WTC11 (cell line): ENCODE measurements at regions not wholly inside any gene's neighbourhood (a gene's known extent, or its start where the extent isn't known, plus 50 kb on each side); places are given as distances from the start of the nearest gene placed in this dataset.

Experiments
- ATAC-seq: fragments of 200-7000 bp; cut with Tn5 transposase; 2 replicates; pipeline ENCODE4 v1.10.0; 2021; ENCODE audit warnings: mild to moderate bottlenecking, moderate library complexity
- CTCF ChIA-PET: fragments of 300-600 bp; sonication (Branson Sonifier 250); formaldehyde crosslinking; loops from one replicate; lab custom pipeline; 2021; ENCODE audit warnings: antibody characterized with exemption; lab: Charles Lee
- POLR2A ChIA-PET: fragments of 350-600 bp; sonication (Branson Sonifier 250); formaldehyde crosslinking; loops from one replicate; lab custom pipeline; 2021; ENCODE audit warnings: antibody characterized with exemption; lab: Charles Lee
- DNase-seq: peaks from one replicate; pipeline ENCODE4 v3.0.0; 2021; ENCODE audit warnings: low spot score
- H3K27ac Mint-ChIP-seq: 2 replicates; pipeline ENCODE4 v1.8.0; 2021; ENCODE audit warnings: mixed read lengths
- H3K27me3 Mint-ChIP-seq: 2 replicates; pipeline ENCODE4 v1.8.0; 2021; ENCODE audit warnings: low read depth, mild to moderate bottlenecking, moderate library complexity, mixed read lengths
- H3K36me3 Mint-ChIP-seq: 2 replicates; pipeline ENCODE4 v1.8.0; 2021; ENCODE audit warnings: mixed read lengths
- H3K4me1 Mint-ChIP-seq: 2 replicates; pipeline ENCODE4 v1.8.0; 2022; ENCODE audit warnings: mixed read lengths
- H3K4me3 Mint-ChIP-seq: 2 replicates; pipeline ENCODE4 v1.8.0; 2021; ENCODE audit warnings: mild to moderate bottlenecking, moderate library complexity, mixed read lengths
- H3K9me3 Mint-ChIP-seq: 2 replicates; pipeline ENCODE4 v1.8.0; 2021; ENCODE audit warnings: mixed read lengths
- ATF1 ChIP-seq: sonication (generic); formaldehyde crosslinking; IDR thresholded peaks from 2 replicates; pipeline ENCODE4 v1.8.1; 2023; ENCODE audit warnings: mild to moderate bottlenecking, moderate library complexity, missing genetic modification reagents
- ETV6 ChIP-seq: sonication (generic); formaldehyde crosslinking; IDR thresholded peaks from 2 replicates; pipeline ENCODE4 v1.8.1; 2022; ENCODE audit warnings: mild to moderate bottlenecking, missing genetic modification reagents
- GRHL2 ChIP-seq: fragments of 250-450 bp; sonication (Bioruptor Pico); IDR thresholded peaks from 2 replicates; pipeline ENCODE4 v1.8.0; 2022; ENCODE audit warnings: mild to moderate bottlenecking, moderate library complexity; ENCODE audit not compliant: insufficient replicate concordance, severe bottlenecking
- HMGA2 ChIP-seq: fragments of 250-450 bp; sonication (Bioruptor Pico); IDR thresholded peaks from 2 replicates; pipeline ENCODE4 v1.4.0; 2021; ENCODE audit warnings: mild to moderate bottlenecking, moderate library complexity
- NR3C1 ChIP-seq: sonication (generic); formaldehyde crosslinking; conservative IDR thresholded peaks from 2 replicates; pipeline ENCODE4 v1.8.1; 2023; ENCODE audit warnings: low read depth, mild to moderate bottlenecking, missing genetic modification reagents
- PRRX2 ChIP-seq: fragments of 250-450 bp; sonication (Bioruptor Pico); IDR thresholded peaks from 2 replicates; pipeline ENCODE4 v1.8.0; 2021; ENCODE audit warnings: mild to moderate bottlenecking
- RELA ChIP-seq: sonication (generic); formaldehyde crosslinking; IDR thresholded peaks from 2 replicates; pipeline ENCODE4 v1.8.1; 2022; ENCODE audit warnings: missing genetic modification reagents, mild to moderate bottlenecking, borderline replicate concordance
- SMAD3 ChIP-seq: sonication (generic); formaldehyde crosslinking; IDR thresholded peaks from 2 replicates; pipeline ENCODE4 v1.8.0; 2022; ENCODE audit warnings: missing genetic modification reagents, mild to moderate bottlenecking, borderline replicate concordance
- ZNF263 ChIP-seq: sonication (generic); formaldehyde crosslinking; IDR thresholded peaks from 2 replicates; pipeline ENCODE4 v1.8.1; 2022; ENCODE audit warnings: low read depth, mild to moderate bottlenecking, moderate library complexity, missing genetic modification reagents
- ZNF416 ChIP-seq: fragments of 250-450 bp; sonication (Bioruptor Pico); IDR thresholded peaks from 2 replicates; pipeline ENCODE4 v1.9.0; 2021; ENCODE audit warnings: mild to moderate bottlenecking, inconsistent platforms
- ZNF671 ChIP-seq: fragments of 250-450 bp; sonication (Bioruptor Pico); IDR thresholded peaks from 2 replicates; pipeline ENCODE4 v1.8.0; 2021; ENCODE audit warnings: mild to moderate bottlenecking
- TF ChIP-seq, protein P1 (sequence below): fragments of 250-450 bp; sonication (Bioruptor Pico); IDR thresholded peaks from 2 replicates; pipeline ENCODE4 v1.9.0; 2021; ENCODE audit warnings: mild to moderate bottlenecking, borderline replicate concordance
- TF ChIP-seq, protein P2 (sequence below): sonication (generic); formaldehyde crosslinking; IDR thresholded peaks from 2 replicates; pipeline ENCODE4 v1.8.1; 2023; ENCODE audit warnings: mild to moderate bottlenecking, missing genetic modification reagents
- TF ChIP-seq, protein P3 (sequence below): sonication (generic); formaldehyde crosslinking; IDR thresholded peaks from 2 replicates; pipeline ENCODE4 v1.8.1; 2022; ENCODE audit warnings: low read depth, mild to moderate bottlenecking, moderate library complexity, missing genetic modification reagents, borderline replicate concordance
- TF ChIP-seq, protein P4 (sequence below): fragments of 250-450 bp; sonication (Bioruptor Pico); IDR thresholded peaks from 2 replicates; pipeline ENCODE4 v1.9.0; 2021; ENCODE audit warnings: mild to moderate bottlenecking
- TF ChIP-seq, protein P5 (sequence below): sonication (generic); formaldehyde crosslinking; IDR thresholded peaks from 2 replicates; pipeline ENCODE4 v1.8.1; 2023; ENCODE audit warnings: mild to moderate bottlenecking, missing genetic modification reagents, moderate library complexity
- TF ChIP-seq, protein P6 (sequence below): sonication (generic); formaldehyde crosslinking; IDR thresholded peaks from 2 replicates; pipeline ENCODE4 v1.8.0; 2022; ENCODE audit warnings: mild to moderate bottlenecking, missing genetic modification reagents

DNA sequence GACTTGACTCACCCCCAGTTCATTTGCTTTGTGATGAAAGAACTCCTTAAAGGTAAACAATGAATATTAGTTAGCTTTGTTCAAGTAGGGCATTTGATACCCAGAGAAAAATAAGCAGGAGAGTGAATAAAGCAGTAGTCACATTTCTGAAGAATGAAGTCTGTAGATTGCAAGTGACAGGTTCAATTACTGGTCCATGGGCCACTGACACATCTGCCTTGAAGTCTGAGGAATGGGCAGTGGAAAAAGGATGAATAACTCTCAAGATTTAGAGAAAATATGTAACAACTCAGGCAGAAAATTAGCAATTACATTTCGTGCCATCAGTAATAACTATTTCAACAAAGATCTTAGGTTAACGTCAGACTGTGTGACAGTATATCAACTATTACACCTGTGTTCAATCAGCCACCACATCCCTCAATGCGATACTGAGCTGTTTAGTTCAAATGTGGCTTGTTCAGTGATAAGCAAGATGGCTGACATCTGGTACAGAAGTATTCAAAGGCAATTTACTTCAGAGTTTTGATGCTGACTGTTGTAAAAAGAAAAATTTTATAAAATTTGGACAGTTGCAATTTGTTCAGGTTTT lies 1890.7 kb upstream of the NUDT12 start:
- no peak for DNase-seq
- POLR2A ChIA-PET, result no interaction called here
- peaks cover 14% of the 10 kb centered on the region for H3K36me3 Mint-ChIP-seq
- H3K27ac Mint-ChIP-seq, result no peak overlapping the region
- peaks cover 2% of the 10 kb centered on the region; the same call in 1 of the 2 replicates for H3K4me1 Mint-ChIP-seq
- no peak overlapping the region for H3K4me3 Mint-ChIP-seq
- CTCF ChIA-PET, result no interaction called here
- H3K27me3 Mint-ChIP-seq, result peaks cover 12% of the 10 kb centered on the region
- H3K9me3 Mint-ChIP-seq, result peaks cover 27% of the 10 kb centered on the region
- TF ChIP-seq ZNF263 (CRISPR knock-in tag) (no peak), HMGA2 (no peak), PRRX2 (CRISPR knock-in tag) (no peak), GRHL2 (CRISPR knock-in tag) (no peak), ZNF671 (CRISPR knock-in tag) (no peak)
- TF ChIP-seq, protein P1, sequence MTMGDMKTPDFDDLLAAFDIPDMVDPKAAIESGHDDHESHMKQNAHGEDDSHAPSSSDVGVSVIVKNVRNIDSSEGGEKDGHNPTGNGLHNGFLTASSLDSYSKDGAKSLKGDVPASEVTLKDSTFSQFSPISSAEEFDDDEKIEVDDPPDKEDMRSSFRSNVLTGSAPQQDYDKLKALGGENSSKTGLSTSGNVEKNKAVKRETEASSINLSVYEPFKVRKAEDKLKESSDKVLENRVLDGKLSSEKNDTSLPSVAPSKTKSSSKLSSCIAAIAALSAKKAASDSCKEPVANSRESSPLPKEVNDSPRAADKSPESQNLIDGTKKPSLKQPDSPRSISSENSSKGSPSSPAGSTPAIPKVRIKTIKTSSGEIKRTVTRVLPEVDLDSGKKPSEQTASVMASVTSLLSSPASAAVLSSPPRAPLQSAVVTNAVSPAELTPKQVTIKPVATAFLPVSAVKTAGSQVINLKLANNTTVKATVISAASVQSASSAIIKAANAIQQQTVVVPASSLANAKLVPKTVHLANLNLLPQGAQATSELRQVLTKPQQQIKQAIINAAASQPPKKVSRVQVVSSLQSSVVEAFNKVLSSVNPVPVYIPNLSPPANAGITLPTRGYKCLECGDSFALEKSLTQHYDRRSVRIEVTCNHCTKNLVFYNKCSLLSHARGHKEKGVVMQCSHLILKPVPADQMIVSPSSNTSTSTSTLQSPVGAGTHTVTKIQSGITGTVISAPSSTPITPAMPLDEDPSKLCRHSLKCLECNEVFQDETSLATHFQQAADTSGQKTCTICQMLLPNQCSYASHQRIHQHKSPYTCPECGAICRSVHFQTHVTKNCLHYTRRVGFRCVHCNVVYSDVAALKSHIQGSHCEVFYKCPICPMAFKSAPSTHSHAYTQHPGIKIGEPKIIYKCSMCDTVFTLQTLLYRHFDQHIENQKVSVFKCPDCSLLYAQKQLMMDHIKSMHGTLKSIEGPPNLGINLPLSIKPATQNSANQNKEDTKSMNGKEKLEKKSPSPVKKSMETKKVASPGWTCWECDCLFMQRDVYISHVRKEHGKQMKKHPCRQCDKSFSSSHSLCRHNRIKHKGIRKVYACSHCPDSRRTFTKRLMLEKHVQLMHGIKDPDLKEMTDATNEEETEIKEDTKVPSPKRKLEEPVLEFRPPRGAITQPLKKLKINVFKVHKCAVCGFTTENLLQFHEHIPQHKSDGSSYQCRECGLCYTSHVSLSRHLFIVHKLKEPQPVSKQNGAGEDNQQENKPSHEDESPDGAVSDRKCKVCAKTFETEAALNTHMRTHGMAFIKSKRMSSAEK (CRISPR knock-in tag), result no peak
- TF ChIP-seq, protein P2, sequence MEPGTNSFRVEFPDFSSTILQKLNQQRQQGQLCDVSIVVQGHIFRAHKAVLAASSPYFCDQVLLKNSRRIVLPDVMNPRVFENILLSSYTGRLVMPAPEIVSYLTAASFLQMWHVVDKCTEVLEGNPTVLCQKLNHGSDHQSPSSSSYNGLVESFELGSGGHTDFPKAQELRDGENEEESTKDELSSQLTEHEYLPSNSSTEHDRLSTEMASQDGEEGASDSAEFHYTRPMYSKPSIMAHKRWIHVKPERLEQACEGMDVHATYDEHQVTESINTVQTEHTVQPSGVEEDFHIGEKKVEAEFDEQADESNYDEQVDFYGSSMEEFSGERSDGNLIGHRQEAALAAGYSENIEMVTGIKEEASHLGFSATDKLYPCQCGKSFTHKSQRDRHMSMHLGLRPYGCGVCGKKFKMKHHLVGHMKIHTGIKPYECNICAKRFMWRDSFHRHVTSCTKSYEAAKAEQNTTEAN (CRISPR knock-in tag), result no peak
- ATAC-seq, result no peak

DNA sequence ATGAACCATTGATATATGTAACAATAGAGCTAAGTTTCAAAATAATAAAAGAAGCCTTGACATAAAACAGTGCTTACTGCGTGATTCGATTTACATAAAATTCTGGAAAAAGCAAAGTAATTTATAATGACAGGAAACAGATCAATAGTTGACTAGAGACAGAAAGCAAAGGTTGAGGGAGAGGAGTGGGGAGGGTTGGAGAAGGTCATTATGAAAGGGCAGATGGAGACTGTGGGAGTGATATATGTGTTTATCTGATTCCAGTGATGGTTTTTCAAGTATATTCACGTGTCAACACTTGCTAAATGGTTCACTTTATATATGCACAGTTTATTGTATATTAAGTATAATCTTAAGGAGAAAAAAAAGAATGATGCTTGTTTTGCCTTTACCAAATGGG lies 1885.7 kb upstream of the NUDT12 start:
- ATAC-seq (no peak), DNase-seq (no peak)
- POLR2A ChIA-PET, result no interaction called here
- Mint-ChIP-seq H3K36me3 (peaks cover 14% of the 10 kb centered on the region), H3K9me3 (peaks cover 30% of the 10 kb centered on the region), H3K27me3 (peaks cover 12% of the 10 kb centered on the region), H3K27ac (no peak overlapping the region), H3K4me3 (no peak overlapping the region), H3K4me1 (peaks cover 2% of the 10 kb centered on the region; the same call in 1 of the 2 replicates)
- CTCF ChIA-PET, result no interaction called here
- TF ChIP-seq, protein P2 (CRISPR knock-in tag), result no peak
- no peak for TF ChIP-seq NR3C1 (CRISPR knock-in tag)
- TF ChIP-seq, protein P3, sequence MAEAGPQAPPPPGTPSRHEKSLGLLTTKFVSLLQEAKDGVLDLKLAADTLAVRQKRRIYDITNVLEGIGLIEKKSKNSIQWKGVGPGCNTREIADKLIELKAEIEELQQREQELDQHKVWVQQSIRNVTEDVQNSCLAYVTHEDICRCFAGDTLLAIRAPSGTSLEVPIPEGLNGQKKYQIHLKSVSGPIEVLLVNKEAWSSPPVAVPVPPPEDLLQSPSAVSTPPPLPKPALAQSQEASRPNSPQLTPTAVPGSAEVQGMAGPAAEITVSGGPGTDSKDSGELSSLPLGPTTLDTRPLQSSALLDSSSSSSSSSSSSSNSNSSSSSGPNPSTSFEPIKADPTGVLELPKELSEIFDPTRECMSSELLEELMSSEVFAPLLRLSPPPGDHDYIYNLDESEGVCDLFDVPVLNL (CRISPR knock-in tag), result no peak
- no peak for TF ChIP-seq SMAD3 (CRISPR knock-in tag)
- TF ChIP-seq ATF1 (CRISPR knock-in tag), result no peak
- no peak for TF ChIP-seq ETV6 (CRISPR knock-in tag)
- TF ChIP-seq, protein P4, sequence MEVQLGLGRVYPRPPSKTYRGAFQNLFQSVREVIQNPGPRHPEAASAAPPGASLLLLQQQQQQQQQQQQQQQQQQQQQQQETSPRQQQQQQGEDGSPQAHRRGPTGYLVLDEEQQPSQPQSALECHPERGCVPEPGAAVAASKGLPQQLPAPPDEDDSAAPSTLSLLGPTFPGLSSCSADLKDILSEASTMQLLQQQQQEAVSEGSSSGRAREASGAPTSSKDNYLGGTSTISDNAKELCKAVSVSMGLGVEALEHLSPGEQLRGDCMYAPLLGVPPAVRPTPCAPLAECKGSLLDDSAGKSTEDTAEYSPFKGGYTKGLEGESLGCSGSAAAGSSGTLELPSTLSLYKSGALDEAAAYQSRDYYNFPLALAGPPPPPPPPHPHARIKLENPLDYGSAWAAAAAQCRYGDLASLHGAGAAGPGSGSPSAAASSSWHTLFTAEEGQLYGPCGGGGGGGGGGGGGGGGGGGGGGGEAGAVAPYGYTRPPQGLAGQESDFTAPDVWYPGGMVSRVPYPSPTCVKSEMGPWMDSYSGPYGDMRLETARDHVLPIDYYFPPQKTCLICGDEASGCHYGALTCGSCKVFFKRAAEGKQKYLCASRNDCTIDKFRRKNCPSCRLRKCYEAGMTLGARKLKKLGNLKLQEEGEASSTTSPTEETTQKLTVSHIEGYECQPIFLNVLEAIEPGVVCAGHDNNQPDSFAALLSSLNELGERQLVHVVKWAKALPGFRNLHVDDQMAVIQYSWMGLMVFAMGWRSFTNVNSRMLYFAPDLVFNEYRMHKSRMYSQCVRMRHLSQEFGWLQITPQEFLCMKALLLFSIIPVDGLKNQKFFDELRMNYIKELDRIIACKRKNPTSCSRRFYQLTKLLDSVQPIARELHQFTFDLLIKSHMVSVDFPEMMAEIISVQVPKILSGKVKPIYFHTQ, result no peak
- TF ChIP-seq ZNF671 (CRISPR knock-in tag), result no peak
- no peak for TF ChIP-seq RELA (CRISPR knock-in tag)
- TF ChIP-seq ZNF416 (CRISPR knock-in tag), result no peak
- TF ChIP-seq, protein P5, sequence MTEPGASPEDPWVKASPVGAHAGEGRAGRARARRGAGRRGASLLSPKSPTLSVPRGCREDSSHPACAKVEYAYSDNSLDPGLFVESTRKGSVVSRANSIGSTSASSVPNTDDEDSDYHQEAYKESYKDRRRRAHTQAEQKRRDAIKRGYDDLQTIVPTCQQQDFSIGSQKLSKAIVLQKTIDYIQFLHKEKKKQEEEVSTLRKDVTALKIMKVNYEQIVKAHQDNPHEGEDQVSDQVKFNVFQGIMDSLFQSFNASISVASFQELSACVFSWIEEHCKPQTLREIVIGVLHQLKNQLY (CRISPR knock-in tag), result no peak
- TF ChIP-seq, protein P6, sequence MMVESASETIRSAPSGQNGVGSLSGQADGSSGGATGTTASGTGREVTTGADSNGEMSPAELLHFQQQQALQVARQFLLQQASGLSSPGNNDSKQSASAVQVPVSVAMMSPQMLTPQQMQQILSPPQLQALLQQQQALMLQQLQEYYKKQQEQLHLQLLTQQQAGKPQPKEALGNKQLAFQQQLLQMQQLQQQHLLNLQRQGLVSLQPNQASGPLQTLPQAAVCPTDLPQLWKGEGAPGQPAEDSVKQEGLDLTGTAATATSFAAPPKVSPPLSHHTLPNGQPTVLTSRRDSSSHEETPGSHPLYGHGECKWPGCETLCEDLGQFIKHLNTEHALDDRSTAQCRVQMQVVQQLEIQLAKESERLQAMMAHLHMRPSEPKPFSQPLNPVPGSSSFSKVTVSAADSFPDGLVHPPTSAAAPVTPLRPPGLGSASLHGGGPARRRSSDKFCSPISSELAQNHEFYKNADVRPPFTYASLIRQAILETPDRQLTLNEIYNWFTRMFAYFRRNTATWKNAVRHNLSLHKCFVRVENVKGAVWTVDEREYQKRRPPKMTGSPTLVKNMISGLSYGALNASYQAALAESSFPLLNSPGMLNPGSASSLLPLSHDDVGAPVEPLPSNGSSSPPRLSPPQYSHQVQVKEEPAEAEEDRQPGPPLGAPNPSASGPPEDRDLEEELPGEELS (CRISPR knock-in tag), result no peak
